ACC112 (cell line): ENCODE measurements at regions not wholly inside any gene's neighbourhood (a gene's known extent, or its start where the extent isn't known, plus 50 kb on each side); places are given as distances from the start of the nearest gene placed in this dataset.
"Not testable (repeated sequence)": the region's sequence is repeated elsewhere in the genome, so short reads cannot be mapped to it uniquely, and the experiment has no call there.

ENCODE experiments used
- H2AFZ ChIP-seq: fragments of 200-600 bp; sonication (generic); one replicate; pipeline ENCODE4 v1.6.0; 2017; ENCODE audit warnings: antibody characterized with exemption, low read length; ENCODE audit not compliant: unreplicated experiment
- H3K27ac ChIP-seq: fragments of 200-600 bp; sonication (generic); 2 replicates; pipeline ENCODE4 v1.5.1; 2014; ENCODE audit warnings: low read depth, mild to moderate bottlenecking, antibody characterized with exemption, low read length, moderate library complexity
- H3K27me3 ChIP-seq: fragments of 200-600 bp; sonication (generic); 2 replicates; pipeline ENCODE4 v1.6.1; 2014; ENCODE audit warnings: mild to moderate bottlenecking, antibody characterized with exemption, low read length, moderate library complexity, mixed read lengths; ENCODE audit not compliant: insufficient read depth
- H3K36me3 ChIP-seq: fragments of 200-600 bp; sonication (generic); 2 replicates; pipeline ENCODE4 v1.6.1; 2016; ENCODE audit warnings: mild to moderate bottlenecking, antibody characterized with exemption, low read length, moderate library complexity, mixed read lengths; ENCODE audit not compliant: insufficient read depth
- H3K4me1 ChIP-seq: fragments of 200-600 bp; sonication (generic); one replicate; pipeline ENCODE4 v1.6.1; 2016; ENCODE audit warnings: low read length, mixed read lengths; ENCODE audit not compliant: insufficient read depth, unreplicated experiment, control insufficient read depth
- H3K4me3 ChIP-seq: fragments of 200-600 bp; sonication (generic); 2 replicates; pipeline ENCODE4 v1.5.1; 2014; ENCODE audit warnings: mild to moderate bottlenecking, low read depth, low read length
- H3K79me2 ChIP-seq: fragments of 200-600 bp; sonication (generic); one replicate; pipeline ENCODE4 v1.6.0; 2016; ENCODE audit warnings: low read length; ENCODE audit not compliant: control insufficient read depth, unreplicated experiment, insufficient read depth

GRCh38 chr2:52054824-52055223 lies 1022.9 kb upstream of the NRXN1 start:
- Histone ChIP-seq H3K4me3 (no peak overlapping the region), H2AFZ (no peak overlapping the region), H3K27ac (no peak overlapping the region), H3K79me2 (no peaks in the 10 kb centered on the region), H3K4me1 (no peaks in the 10 kb centered on the region), H3K36me3 (no peaks in the 10 kb centered on the region), H3K27me3 (no peaks in the 10 kb centered on the region)

- no peak overlapping the region for H3K27ac ChIP-seq
- peaks cover 16% of the 10 kb centered on the region for H3K4me1 ChIP-seq
- no peak overlapping the region for H3K4me3 ChIP-seq
- H2AFZ ChIP-seq, result no peak overlapping the region
- no peaks in the 10 kb centered on the region for H3K36me3 ChIP-seq
- no peaks in the 10 kb centered on the region for H3K27me3 ChIP-seq
- H3K79me2 ChIP-seq, result no peaks in the 10 kb centered on the region
Observed at GRCh38 chr2:52036853-52037252, 1004.9 kb upstream of the NRXN1 start.

- Histone ChIP-seq H3K4me3 (no peak overlapping the region), H2AFZ (no peak overlapping the region), H3K27me3 (no peaks in the 10 kb centered on the region), H3K27ac (no peak overlapping the region), H3K79me2 (no peaks in the 10 kb centered on the region), H3K4me1 (peaks cover 16% of the 10 kb centered on the region), H3K36me3 (no peaks in the 10 kb centered on the region)
Observed at GRCh38 chr2:52036024-52036423, 1004.1 kb upstream of the NRXN1 start.

- Histone ChIP-seq H2AFZ (no peak overlapping the region), H3K79me2 (no peaks in the 10 kb centered on the region), H3K4me3 (no peak overlapping the region), H3K27ac (no peak overlapping the region), H3K27me3 (no peaks in the 10 kb centered on the region), H3K4me1 (peaks cover 16% of the 10 kb centered on the region), H3K36me3 (no peaks in the 10 kb centered on the region)
Observed at GRCh38 chr2:52035391-52035790, 1003.5 kb upstream of the NRXN1 start.

GRCh38 chr2:52034706-52035105 lies 1002.8 kb upstream of the NRXN1 start:
- H2AFZ ChIP-seq, result no peak overlapping the region
- peaks cover 16% of the 10 kb centered on the region for H3K4me1 ChIP-seq
- H3K27ac ChIP-seq, result no peak overlapping the region
- no peaks in the 10 kb centered on the region for H3K27me3 ChIP-seq
- H3K4me3 ChIP-seq, result no peak overlapping the region
- no peaks in the 10 kb centered on the region for H3K36me3 ChIP-seq
- no peaks in the 10 kb centered on the region for H3K79me2 ChIP-seq

GRCh38 chr2:52022006-52022405 lies 990.1 kb upstream of the NRXN1 start:
- Histone ChIP-seq H3K27ac (no peak overlapping the region), H3K4me1 (no peaks in the 10 kb centered on the region), H3K36me3 (no peaks in the 10 kb centered on the region), H2AFZ (no peak overlapping the region), H3K4me3 (no peak overlapping the region), H3K27me3 (no peaks in the 10 kb centered on the region), H3K79me2 (no peaks in the 10 kb centered on the region)

GRCh38 chr2:52017646-52018235 lies 985.8 kb upstream of the NRXN1 start:
- H3K36me3 ChIP-seq, result no peaks in the 10 kb centered on the region
- H3K27ac ChIP-seq, result no peak overlapping the region
- no peak overlapping the region for H3K4me3 ChIP-seq
- no peaks in the 10 kb centered on the region for H3K27me3 ChIP-seq
- no peaks in the 10 kb centered on the region for H3K79me2 ChIP-seq
- no peak overlapping the region for H2AFZ ChIP-seq
- no peaks in the 10 kb centered on the region for H3K4me1 ChIP-seq

GRCh38 chr2:52006821-52007366 lies 975.0 kb upstream of the NRXN1 start:
- H3K4me3 ChIP-seq, H3K27me3 ChIP-seq, H2AFZ ChIP-seq, H3K79me2 ChIP-seq, H3K27ac ChIP-seq, H3K36me3 ChIP-seq, H3K4me1 ChIP-seq: not testable (repeated sequence)

GRCh38 chr2:52000151-52000855 lies 968.4 kb upstream of the NRXN1 start:
- Histone ChIP-seq H3K27me3 (no peaks in the 10 kb centered on the region), H3K27ac (peak overlapping the region; percentile 45), H3K36me3 (no peaks in the 10 kb centered on the region), H2AFZ (no peak overlapping the region), H3K4me3 (no peak overlapping the region), H3K79me2 (no peaks in the 10 kb centered on the region), H3K4me1 (peaks cover 20% of the 10 kb centered on the region)

GRCh38 chr2:51998890-51999289 lies 967.0 kb upstream of the NRXN1 start:
- Histone ChIP-seq H3K79me2 (no peaks in the 10 kb centered on the region), H3K27me3 (no peaks in the 10 kb centered on the region), H3K27ac (no peak overlapping the region), H3K4me1 (peaks cover 32% of the 10 kb centered on the region), H2AFZ (no peak overlapping the region), H3K36me3 (no peaks in the 10 kb centered on the region), H3K4me3 (no peak overlapping the region)

GRCh38 chr2:51997571-51997970 lies 965.6 kb upstream of the NRXN1 start:
- Histone ChIP-seq H3K27ac (peak overlapping the region; percentile 79), H3K4me3 (no peak overlapping the region), H3K36me3 (no peaks in the 10 kb centered on the region), H3K27me3 (no peaks in the 10 kb centered on the region), H3K79me2 (no peaks in the 10 kb centered on the region), H2AFZ (no peak overlapping the region), H3K4me1 (peaks cover 35% of the 10 kb centered on the region)
